HG02588 (cell line): ENCODE measurements at regions not wholly inside any gene's neighbourhood (a gene's known extent, or its start where the extent isn't known, plus 50 kb on each side); places are given as distances from the start of the nearest gene placed in this dataset.

ENCODE experiments used
- ATAC-seq: cut with Tn5 transposase; IDR thresholded peaks from one replicate; pipeline ENCODE4 v1.9.1; 2021; ENCODE audit warnings: mild to moderate bottlenecking, moderate library complexity; ENCODE audit not compliant: unreplicated experiment

GRCh38 chr9:26191711-26192110, 513.5 kb upstream of the TUSC1 start:
- no peak for ATAC-seq

GRCh38 chr9:26181836-26182235, 503.6 kb upstream of the TUSC1 start:
- ATAC-seq = no peak

- ATAC-seq = no peak
These were observed 498.4 kb upstream of the TUSC1 start for GRCh38 chr9:26176628-26177027.

- ATAC-seq = no peak
These were observed 497.0 kb upstream of the TUSC1 start for GRCh38 chr9:26175264-26175663.

- ATAC-seq = no peak
These were observed 494.1 kb upstream of the TUSC1 start for GRCh38 chr9:26172301-26172700.

GRCh38 chr9:26171691-26172090, 493.4 kb upstream of the TUSC1 start:
- no peak for ATAC-seq

GRCh38 chr9:26170190-26170589, 491.9 kb upstream of the TUSC1 start:
- ATAC-seq = no peak

GRCh38 chr9:26169708-26170107, 491.5 kb upstream of the TUSC1 start:
- no peak for ATAC-seq

- ATAC-seq = no peak
These were observed 488.3 kb upstream of the TUSC1 start for GRCh38 chr9:26166537-26166936.

GRCh38 chr9:26165426-26165825, 487.2 kb upstream of the TUSC1 start:
- no peak for ATAC-seq

- ATAC-seq = no peak
These were observed 485.7 kb upstream of the TUSC1 start for GRCh38 chr9:26163931-26164330.

GRCh38 chr9:26159575-26160392, 481.5 kb upstream of the TUSC1 start:
- no peak for ATAC-seq

- ATAC-seq = no peak
These were observed 480.4 kb upstream of the TUSC1 start for GRCh38 chr9:26158631-26159150.

GRCh38 chr9:26157411-26157810, 479.2 kb upstream of the TUSC1 start:
- ATAC-seq = peak; percentile 81

- no peak for ATAC-seq
These were observed 474.1 kb upstream of the TUSC1 start for GRCh38 chr9:26152350-26152749.

GRCh38 chr9:26148128-26148527, 469.9 kb upstream of the TUSC1 start:
- ATAC-seq = no peak

- ATAC-seq = no peak
These were observed 467.7 kb upstream of the TUSC1 start for GRCh38 chr9:26145938-26146337.

GRCh38 chr9:26142631-26143030, 464.4 kb upstream of the TUSC1 start:
- ATAC-seq = no peak

GRCh38 chr9:26142201-26142600, 464.0 kb upstream of the TUSC1 start:
- ATAC-seq = no peak

GRCh38 chr9:26133537-26133936, 455.3 kb upstream of the TUSC1 start:
- ATAC-seq = no peak

- no peak for ATAC-seq
These were observed 454.6 kb upstream of the TUSC1 start for GRCh38 chr9:26132746-26133312.

GRCh38 chr9:26131886-26132285, 453.6 kb upstream of the TUSC1 start:
- no peak for ATAC-seq
